GM23338 (cell line): ENCODE measurements at regions not wholly inside any gene's neighbourhood (a gene's known extent, or its start where the extent isn't known, plus 50 kb on each side); places are given as distances from the start of the nearest gene placed in this dataset.

Source experiments
- ATAC-seq: fragments of 200-7000 bp; cut with Tn5 transposase; 3 replicates; pipeline ENCODE4 v1.9.1; 2020
- DNase-seq: peaks from one replicate; pipeline ENCODE4 v3.0.0-alpha.2; 2015; ENCODE audit warnings: low spot score
- H2AFZ ChIP-seq: fragments of 200-600 bp; sonication (generic); 2 replicates; pipeline ENCODE4 v1.8.0; 2016; ENCODE audit warnings: antibody characterized with exemption, mild to moderate bottlenecking, moderate library complexity
- H3F3A ChIP-seq: fragments of 200-600 bp; sonication (generic); replicated peaks from 2 replicates; pipeline ENCODE4 v1.8.0; 2017; ENCODE audit warnings: antibody characterized with exemption, mixed run types, low read depth
- H3K27ac ChIP-seq: fragments of 200-600 bp; sonication (generic); 2 replicates; pipeline ENCODE4 v1.6.1; 2016; ENCODE audit warnings: low read depth
- H3K27me3 ChIP-seq: fragments of 200-600 bp; sonication (generic); 2 replicates; pipeline ENCODE4 v1.8.0; 2016; ENCODE audit warnings: mild to moderate bottlenecking, mixed run types, moderate library complexity; ENCODE audit not compliant: insufficient read depth
- H3K36me3 ChIP-seq: fragments of 200-600 bp; sonication (generic); 2 replicates; pipeline ENCODE4 v1.8.0; 2016; ENCODE audit warnings: mild to moderate bottlenecking; ENCODE audit not compliant: insufficient read depth
- H3K4me1 ChIP-seq: fragments of 200-600 bp; sonication (generic); 2 replicates; pipeline ENCODE4 v1.8.0; 2016; ENCODE audit warnings: mild to moderate bottlenecking, moderate library complexity; ENCODE audit not compliant: insufficient read depth
- H3K4me2 ChIP-seq: fragments of 200-600 bp; sonication (generic); 2 replicates; pipeline ENCODE4 v1.7.1; 2017; ENCODE audit warnings: mixed run types
- H3K4me3 ChIP-seq: fragments of 200-600 bp; sonication (generic); 2 replicates; pipeline ENCODE4 v1.6.1; 2016; ENCODE audit warnings: mixed run types
- H3K79me2 ChIP-seq: fragments of 200-600 bp; sonication (generic); replicated peaks from 2 replicates; pipeline ENCODE4 v1.8.0; 2017; ENCODE audit warnings: mild to moderate bottlenecking; ENCODE audit not compliant: insufficient read depth
- H3K9me2 ChIP-seq: fragments of 200-600 bp; sonication (generic); 2 replicates; pipeline ENCODE4 v1.8.0; 2017; ENCODE audit not compliant: insufficient read depth
- H4K20me1 ChIP-seq: fragments of 200-600 bp; sonication (generic); replicated peaks from 2 replicates; pipeline ENCODE4 v1.8.0; 2017; ENCODE audit warnings: mild to moderate bottlenecking; ENCODE audit not compliant: insufficient read depth
- H3K27ac Mint-ChIP-seq: 2 replicates; pipeline ENCODE4 v1.8.0; 2020; ENCODE audit warnings: inconsistent platforms, mild to moderate bottlenecking, moderate library complexity, mixed read lengths
- H3K27me3 Mint-ChIP-seq: 3 replicates; pipeline ENCODE4 v1.8.0; 2022; ENCODE audit warnings: low read depth, mild to moderate bottlenecking, moderate library complexity, mixed read lengths, inconsistent platforms; ENCODE audit not compliant: insufficient read depth, poor library complexity
- H3K36me3 Mint-ChIP-seq: 3 replicates; pipeline ENCODE4 v1.8.0; 2021; ENCODE audit warnings: low read depth, mild to moderate bottlenecking, inconsistent platforms, moderate library complexity, mixed read lengths
- H3K4me1 Mint-ChIP-seq: 3 replicates; pipeline ENCODE4 v1.8.0; 2020; ENCODE audit warnings: mild to moderate bottlenecking, inconsistent platforms, mixed read lengths
- H3K4me3 Mint-ChIP-seq: 3 replicates; pipeline ENCODE4 v1.8.0; 2021; ENCODE audit warnings: moderate library complexity, mild to moderate bottlenecking, inconsistent platforms, mixed read lengths
- H3K9me3 Mint-ChIP-seq: 3 replicates; pipeline ENCODE4 v1.8.0; 2020; ENCODE audit warnings: moderate library complexity, mild to moderate bottlenecking, inconsistent platforms, mixed read lengths
- CREB1 ChIP-seq: fragments of 250-450 bp; sonication (Bioruptor Pico); IDR thresholded peaks from 2 replicates; pipeline ENCODE4 v1.5.0; 2020; ENCODE audit warnings: low read depth, mild to moderate bottlenecking, moderate library complexity
- CTCF ChIP-seq, 2 experiments: fragments of 200-600 bp in 1 of 2; sonication (generic) in 1 of 2; conservative IDR thresholded peaks; 2 replicates each; pipeline versions ENCODE4 v1.5.1 to v1.6.1; 2016 to 2017; ENCODE audit warnings: antibody characterized with exemption in 2 of 2, low read depth in 2 of 2, mild to moderate bottlenecking in 2 of 2, moderate library complexity in 1 of 2
- ETS1 ChIP-seq: IDR thresholded peaks from 2 replicates; pipeline ENCODE4 v1.6.1; 2016; ENCODE audit warnings: antibody characterized with exemption
- EZH2 ChIP-seq: fragments of 200-600 bp; sonication (generic); IDR thresholded peaks from one replicate; pipeline ENCODE4 v1.8.0; 2017; ENCODE audit warnings: antibody characterized with exemption, mild to moderate bottlenecking, low read depth; ENCODE audit not compliant: unreplicated experiment
- EZH2phosphoT487 ChIP-seq: fragments of 200-600 bp; sonication (generic); IDR thresholded peaks from one replicate; pipeline ENCODE4 v1.8.1; 2018; ENCODE audit warnings: antibody characterized with exemption; ENCODE audit not compliant: unreplicated experiment
- JUNB ChIP-seq: IDR thresholded peaks from one replicate; pipeline ENCODE4 v1.6.1; 2016; ENCODE audit warnings: antibody characterized with exemption; ENCODE audit not compliant: unreplicated experiment
- NANOG ChIP-seq: IDR thresholded peaks from 2 replicates; pipeline ENCODE4 v1.6.1; 2016; ENCODE audit warnings: antibody characterized with exemption, borderline replicate concordance
- REST ChIP-seq: IDR thresholded peaks from one replicate; pipeline ENCODE4 v1.6.1; 2018; ENCODE audit warnings: antibody characterized with exemption; ENCODE audit not compliant: unreplicated experiment
- STAT1 ChIP-seq: IDR thresholded peaks from one replicate; pipeline ENCODE4 v1.6.1; 2016; ENCODE audit warnings: antibody characterized with exemption; ENCODE audit not compliant: unreplicated experiment
- ZNF114 ChIP-seq: fragments of 250-450 bp; sonication (Bioruptor Pico); IDR thresholded peaks from 2 replicates; pipeline ENCODE4 v1.5.0; 2020; ENCODE audit warnings: mild to moderate bottlenecking, moderate library complexity
- ZNF331 ChIP-seq: fragments of 250-450 bp; sonication (Bioruptor Pico); IDR thresholded peaks from 2 replicates; pipeline ENCODE4 v1.5.0; 2020; ENCODE audit warnings: low read depth, mild to moderate bottlenecking, moderate library complexity

GRCh38 chr3:6281662-6282061 lies 579.3 kb upstream of the GRM7 start (continued):
- TF ChIP-seq REST (no peak), EZH2phosphoT487 (no peak), JUNB (no peak)

- TF ChIP-seq ETS1 (no peak), EZH2 (no peak), REST (no peak), CREB1 (CRISPR knock-in tag) (no peak), ZNF331 (CRISPR knock-in tag) (no peak), STAT1 (no peak), CTCF (conservative IDR thresholded peaks at IDR 0.05; ENCODE audit: low read depth in 2 of 2) (no peak), NANOG (no peak), JUNB (no peak), ZNF114 (no peak), EZH2phosphoT487 (no peak)
- no peaks in the 10 kb centered on the region for H4K20me1 ChIP-seq
- H3K27ac Mint-ChIP-seq: no peak overlapping the region
- H3K4me3 ChIP-seq: no peak overlapping the region
- no peak overlapping the region for H3K4me2 ChIP-seq
- no peak overlapping the region for H2AFZ ChIP-seq
- no peaks in the 10 kb centered on the region for H3K9me2 ChIP-seq
- no peak overlapping the region for H3K4me3 Mint-ChIP-seq
- DNase-seq: no peak
- peaks cover 92% of the 10 kb centered on the region for H3K9me3 Mint-ChIP-seq
- H3K36me3 Mint-ChIP-seq: peaks cover 2% of the 10 kb centered on the region; the same call in 2 of the 3 replicates
- no peaks in the 10 kb centered on the region for H3F3A ChIP-seq
- H3K27me3 Mint-ChIP-seq: no peaks in the 10 kb centered on the region
- no peaks in the 10 kb centered on the region for H3K79me2 ChIP-seq
- no peak for ATAC-seq
- no peaks in the 10 kb centered on the region for H3K4me1 Mint-ChIP-seq
- no peaks in the 10 kb centered on the region for H3K27me3 ChIP-seq
- H3K36me3 ChIP-seq: peaks cover 6% of the 10 kb centered on the region; the same call in 1 of the 2 replicates
- no peaks in the 10 kb centered on the region for H3K4me1 ChIP-seq
- H3K27ac ChIP-seq: no peak overlapping the region
Measured at GRCh38 chr3:6282918-6283317, 578.0 kb upstream of the GRM7 start.
